ENCODE measurements at regions not wholly inside any gene's neighbourhood (a gene's known extent, or its start where the extent isn't known, plus 50 kb on each side); places are given as distances from the start of the nearest gene placed in this dataset.

DNA sequence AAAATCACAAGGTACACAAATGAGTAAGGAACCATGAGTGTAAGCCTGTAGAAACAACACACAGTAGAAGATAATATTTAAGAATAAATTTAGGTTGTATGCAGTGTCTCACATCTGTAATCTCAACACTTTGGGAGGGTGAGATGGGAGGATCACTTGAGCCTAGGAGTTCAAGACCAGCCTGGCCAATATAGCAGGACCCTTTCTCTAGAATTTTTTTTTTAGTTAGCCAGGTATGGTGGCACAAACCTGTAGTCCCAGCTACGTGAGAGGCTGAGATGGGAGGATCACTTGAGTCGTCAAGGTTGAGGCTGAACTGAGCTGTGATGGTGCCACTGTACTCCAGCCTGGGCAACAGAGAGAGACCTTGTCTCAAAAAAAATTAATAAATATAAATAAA lies 401.2 kb upstream of the RORB start:
- TF ChIP-seq, protein P1, sequence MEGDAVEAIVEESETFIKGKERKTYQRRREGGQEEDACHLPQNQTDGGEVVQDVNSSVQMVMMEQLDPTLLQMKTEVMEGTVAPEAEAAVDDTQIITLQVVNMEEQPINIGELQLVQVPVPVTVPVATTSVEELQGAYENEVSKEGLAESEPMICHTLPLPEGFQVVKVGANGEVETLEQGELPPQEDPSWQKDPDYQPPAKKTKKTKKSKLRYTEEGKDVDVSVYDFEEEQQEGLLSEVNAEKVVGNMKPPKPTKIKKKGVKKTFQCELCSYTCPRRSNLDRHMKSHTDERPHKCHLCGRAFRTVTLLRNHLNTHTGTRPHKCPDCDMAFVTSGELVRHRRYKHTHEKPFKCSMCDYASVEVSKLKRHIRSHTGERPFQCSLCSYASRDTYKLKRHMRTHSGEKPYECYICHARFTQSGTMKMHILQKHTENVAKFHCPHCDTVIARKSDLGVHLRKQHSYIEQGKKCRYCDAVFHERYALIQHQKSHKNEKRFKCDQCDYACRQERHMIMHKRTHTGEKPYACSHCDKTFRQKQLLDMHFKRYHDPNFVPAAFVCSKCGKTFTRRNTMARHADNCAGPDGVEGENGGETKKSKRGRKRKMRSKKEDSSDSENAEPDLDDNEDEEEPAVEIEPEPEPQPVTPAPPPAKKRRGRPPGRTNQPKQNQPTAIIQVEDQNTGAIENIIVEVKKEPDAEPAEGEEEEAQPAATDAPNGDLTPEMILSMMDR (IDR thresholded peaks at IDR 0.05) = no peak
- TF ChIP-seq EZH2 (IDR thresholded peaks at IDR 0.05; ENCODE audit: borderline replicate concordance, insufficient read depth, low read depth, low read length, poor library complexity, severe bottlenecking) = no peak
